ENCODE measurements at regions not wholly inside any gene's neighbourhood (a gene's known extent, or its start where the extent isn't known, plus 50 kb on each side); places are given as distances from the start of the nearest gene placed in this dataset.
A peak's percentile ranks its signal among the peaks of the same experiment; 100 is the strongest.

GRCh38 chr6:4010689-4011090 is 68.2 kb downstream of the FAM217A start:
- POLR2A ChIA-PET = no interaction called here
- Histone ChIP-seq H3K4me3 (ENCODE audit: control insufficient read depth in 1 of 7, extremely low read depth in 1 of 7, insufficient read depth in 4 of 7, low read depth in 2 of 7, low read length in 6 of 7) (peak overlapping the region in 2 of 7 experiments; percentile 25 to 37), H3K27me3 (replicated peaks in 2 of 5; ENCODE audit: control insufficient read depth in 4 of 5, insufficient read depth in 5 of 5, low read length in 4 of 5) (no peaks in the 10 kb centered on the region), H3K36me3 (ENCODE audit: control insufficient read depth in 4 of 4, insufficient read depth in 4 of 4, low read length in 3 of 4) (peaks cover 0 to 10% (median 3%) of the 10 kb centered on the region in 4 experiments), H3K27ac (ENCODE audit: insufficient read depth in 1 of 2, low read depth in 1 of 2, low read length in 2 of 2, poor library complexity in 1 of 2, severe bottlenecking in 2 of 2) (no peak overlapping the region), H3K9me3 (ENCODE audit: control extremely low read depth in 1 of 5, control insufficient read depth in 4 of 5, insufficient read depth in 2 of 5, low read depth in 1 of 5, low read length in 4 of 5) (no peaks in the 10 kb centered on the region), H3K4me1 (ENCODE audit: control extremely low read depth in 1 of 4, control insufficient read depth in 4 of 4, insufficient read depth in 4 of 4, low read length in 3 of 4) (peaks cover 0 to 11% (median 8%) of the 10 kb centered on the region in 4 experiments)
- CTCF ChIA-PET = interaction anchor here (0.9 to 4.3 kb wide), 7 partner anchors 9 to 269 kb away, joined by 4 to 30 read pairs (median 4); a partner anchor contains a TSS
- WGBS (ENCODE audit: insufficient coverage) = 36% methylated on average over 3 of the region's 3 CpGs
- peak in 1 of 3 donors; percentile 21 for DNase-seq

DNA sequence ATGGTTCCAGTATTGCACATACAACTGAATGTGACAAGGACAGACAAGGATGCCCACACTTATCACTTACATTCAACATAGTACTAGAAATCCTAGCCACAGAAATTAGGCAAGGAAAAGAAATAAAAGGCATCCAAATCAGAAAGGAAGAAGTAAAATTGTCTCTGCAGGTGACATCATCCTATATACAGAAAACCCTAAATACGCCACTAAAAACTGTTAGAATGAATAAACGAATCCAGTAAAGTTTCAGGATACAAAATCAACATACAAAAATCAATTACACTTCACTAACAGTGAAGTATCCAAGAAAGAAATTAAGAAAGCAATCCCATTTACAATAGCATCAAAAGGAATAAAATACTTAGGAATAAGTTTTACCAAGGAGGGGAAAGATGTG is 66.1 kb downstream of the FAM217A start:
- Histone ChIP-seq H3K4me3 (ENCODE audit: control insufficient read depth in 1 of 7, extremely low read depth in 1 of 7, insufficient read depth in 4 of 7, low read depth in 2 of 7, low read length in 6 of 7) (no peak overlapping the region), H3K4me1 (ENCODE audit: control extremely low read depth in 1 of 4, control insufficient read depth in 4 of 4, insufficient read depth in 4 of 4, low read length in 3 of 4) (peaks cover 9 to 28% (median 17%) of the 10 kb centered on the region in 4 experiments), H3K27ac (ENCODE audit: insufficient read depth in 1 of 2, low read depth in 1 of 2, low read length in 2 of 2, poor library complexity in 1 of 2, severe bottlenecking in 2 of 2) (no peak overlapping the region), H3K27me3 (replicated peaks in 2 of 5; ENCODE audit: control insufficient read depth in 4 of 5, insufficient read depth in 5 of 5, low read length in 4 of 5) (no peaks in the 10 kb centered on the region), H3K9me3 (ENCODE audit: control extremely low read depth in 1 of 5, control insufficient read depth in 4 of 5, insufficient read depth in 2 of 5, low read depth in 1 of 5, low read length in 4 of 5) (no peaks in the 10 kb centered on the region), H3K36me3 (ENCODE audit: control insufficient read depth in 4 of 4, insufficient read depth in 4 of 4, low read length in 3 of 4) (peaks cover 0 to 10% (median 3%) of the 10 kb centered on the region in 4 experiments)
- no peak for DNase-seq
- ChIA-PET CTCF (interaction anchor here (0.7 to 1.5 kb wide), 3 partner anchors 34 to 270 kb away, joined by 3 to 5 read pairs (median 4); no protein-coding TSS in a partner anchor), POLR2A (no interaction called here)
- no CpG with 5 or more reads among the region's 2 CpGs for WGBS (ENCODE audit: insufficient coverage)

DNA sequence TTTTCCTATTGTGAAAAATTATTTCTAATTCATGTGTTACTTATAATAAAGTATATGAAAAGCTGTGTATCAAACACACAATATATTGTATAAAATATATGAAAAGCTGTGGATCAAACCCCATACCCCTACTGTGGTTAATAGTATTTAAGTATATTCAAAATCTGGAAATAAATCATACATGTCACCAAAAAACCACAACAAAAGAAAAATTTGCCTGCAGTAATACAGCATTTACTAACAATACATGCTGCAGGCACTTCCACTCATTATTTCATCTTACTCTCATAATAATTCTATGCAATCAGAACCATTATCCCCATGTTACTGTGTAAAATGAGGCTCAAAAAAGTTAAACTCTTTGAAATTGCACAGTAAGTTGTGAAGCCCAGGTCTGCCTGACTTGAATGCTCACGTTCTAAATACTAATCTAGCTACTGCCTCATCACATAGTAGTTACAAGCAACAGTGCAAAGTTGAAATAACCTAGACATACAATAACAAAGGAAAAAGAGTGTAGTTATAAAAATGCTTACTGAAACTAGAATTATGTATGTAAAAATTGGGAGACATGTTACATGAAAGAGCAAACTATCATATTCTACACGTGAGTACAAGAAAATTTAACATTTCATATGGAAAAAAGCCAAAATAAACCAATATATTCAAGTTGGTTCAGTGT is 61.7 kb downstream of the FAM217A start:
- Histone ChIP-seq H3K4me3 (ENCODE audit: control insufficient read depth in 1 of 7, extremely low read depth in 1 of 7, insufficient read depth in 4 of 7, low read depth in 2 of 7, low read length in 6 of 7) (peak overlapping the region in 6 of 7 experiments; percentile 70 to 95 (median 89)), H3K36me3 (ENCODE audit: control insufficient read depth in 4 of 4, insufficient read depth in 4 of 4, low read length in 3 of 4) (peaks cover 0 to 8% (median 3%) of the 10 kb centered on the region in 4 experiments), H3K4me1 (ENCODE audit: control extremely low read depth in 1 of 4, control insufficient read depth in 4 of 4, insufficient read depth in 4 of 4, low read length in 3 of 4) (peaks cover 17 to 41% (median 32%) of the 10 kb centered on the region in 4 experiments), H3K27ac (ENCODE audit: insufficient read depth in 1 of 2, low read depth in 1 of 2, low read length in 2 of 2, poor library complexity in 1 of 2, severe bottlenecking in 2 of 2) (peak overlapping the region; percentile 90 to 97), H3K27me3 (replicated peaks in 2 of 5; ENCODE audit: control insufficient read depth in 4 of 5, insufficient read depth in 5 of 5, low read length in 4 of 5) (no peaks in the 10 kb centered on the region), H3K9me3 (ENCODE audit: control extremely low read depth in 1 of 5, control insufficient read depth in 4 of 5, insufficient read depth in 2 of 5, low read depth in 1 of 5, low read length in 4 of 5) (no peaks in the 10 kb centered on the region)
- ChIA-PET POLR2A (no interaction called here), CTCF (interaction anchor here (0.9 to 3.5 kb wide), 3 partner anchors 9 to 138 kb away, joined by 3 to 16 read pairs (median 3); no protein-coding TSS in a partner anchor)
- WGBS (ENCODE audit: insufficient coverage) = no CpG with 5 or more reads among the region's 2 CpGs
- DNase-seq = peak in 2 of 3 donors; percentile 50 to 58

GRCh38 chr6:4017834-4018170 is 61.1 kb downstream of the FAM217A start:
- ChIA-PET POLR2A (no interaction called here), CTCF (interaction anchor here (0.9 to 3.5 kb wide), 4 partner anchors 9 to 138 kb away, joined by 3 to 16 read pairs (median 3); no protein-coding TSS in a partner anchor)
- 0% methylated on average over 7 of the region's 9 CpGs for WGBS (ENCODE audit: insufficient coverage)
- DNase-seq = peak in 2 of 3 donors; percentile 37 to 55
- Histone ChIP-seq H3K36me3 (ENCODE audit: control insufficient read depth in 4 of 4, insufficient read depth in 4 of 4, low read length in 3 of 4) (peaks cover 0 to 8% (median 3%) of the 10 kb centered on the region in 4 experiments), H3K4me1 (ENCODE audit: control extremely low read depth in 1 of 4, control insufficient read depth in 4 of 4, insufficient read depth in 4 of 4, low read length in 3 of 4) (peaks cover 21 to 44% (median 38%) of the 10 kb centered on the region in 4 experiments), H3K27ac (ENCODE audit: insufficient read depth in 1 of 2, low read depth in 1 of 2, low read length in 2 of 2, poor library complexity in 1 of 2, severe bottlenecking in 2 of 2) (peak overlapping the region; percentile 90 to 97), H3K27me3 (replicated peaks in 2 of 5; ENCODE audit: control insufficient read depth in 4 of 5, insufficient read depth in 5 of 5, low read length in 4 of 5) (no peaks in the 10 kb centered on the region), H3K4me3 (ENCODE audit: control insufficient read depth in 1 of 7, extremely low read depth in 1 of 7, insufficient read depth in 4 of 7, low read depth in 2 of 7, low read length in 6 of 7) (peak overlapping the region; percentile 64 to 95 (median 86)), H3K9me3 (ENCODE audit: control extremely low read depth in 1 of 5, control insufficient read depth in 4 of 5, insufficient read depth in 2 of 5, low read depth in 1 of 5, low read length in 4 of 5) (no peaks in the 10 kb centered on the region)

- Histone ChIP-seq H3K9me3 (ENCODE audit: control extremely low read depth in 1 of 5, control insufficient read depth in 4 of 5, insufficient read depth in 2 of 5, low read depth in 1 of 5, low read length in 4 of 5) (no peaks in the 10 kb centered on the region), H3K4me1 (ENCODE audit: control extremely low read depth in 1 of 4, control insufficient read depth in 4 of 4, insufficient read depth in 4 of 4, low read length in 3 of 4) (peaks cover 21 to 49% (median 43%) of the 10 kb centered on the region in 4 experiments), H3K4me3 (ENCODE audit: control insufficient read depth in 1 of 7, extremely low read depth in 1 of 7, insufficient read depth in 4 of 7, low read depth in 2 of 7, low read length in 6 of 7) (peak overlapping the region; percentile 64 to 95 (median 86)), H3K27me3 (replicated peaks in 2 of 5; ENCODE audit: control insufficient read depth in 4 of 5, insufficient read depth in 5 of 5, low read length in 4 of 5) (no peaks in the 10 kb centered on the region), H3K27ac (ENCODE audit: insufficient read depth in 1 of 2, low read depth in 1 of 2, low read length in 2 of 2, poor library complexity in 1 of 2, severe bottlenecking in 2 of 2) (peak overlapping the region; percentile 90 to 97), H3K36me3 (ENCODE audit: control insufficient read depth in 4 of 4, insufficient read depth in 4 of 4, low read length in 3 of 4) (peaks cover 0 to 6% (median 3%) of the 10 kb centered on the region in 4 experiments)
- 0% methylated on average over 61 of the region's 62 CpGs for WGBS (ENCODE audit: insufficient coverage)
- peak; percentile 95 to 97 (median 97) for DNase-seq
- ChIA-PET CTCF (interaction anchor here (0.9 to 3.5 kb wide), 3 partner anchors 10 to 28 kb away, joined by 3 to 16 read pairs (median 3); no protein-coding TSS in a partner anchor), POLR2A (no interaction called here)
These were observed 60.6 kb downstream of the FAM217A start for GRCh38 chr6:4018171-4018923.

Data from common myeloid progenitor, CD34-positive (primary cell).